Caco-2 (cell line): ENCODE measurements at regions not wholly inside any gene's neighbourhood (a gene's known extent, or its start where the extent isn't known, plus 50 kb on each side); places are given as distances from the start of the nearest gene placed in this dataset.

Source experiments
- BruUV-seq: library from RNA; stranded (reverse); fragments of 400-500 nt; replicated peaks from 2 replicates; lab custom pipeline; 2021; lab: Mats Ljungman, UMichigan
- CTCF ChIA-PET: fragments of 300-600 bp; sonication (Branson Sonifier 250); formaldehyde crosslinking; loops from one replicate; lab custom pipeline; 2022; ENCODE audit warnings: antibody characterized with exemption; lab: Charles Lee
- POLR2A ChIA-PET: fragments of 300-600 bp; sonication (Branson Sonifier 250); formaldehyde crosslinking; loops from one replicate; lab custom pipeline; 2022; ENCODE audit warnings: antibody characterized with exemption; lab: Charles Lee
- DNase-seq, 2 experiments: peaks; one replicate each; pipeline versions ENCODE4 v3.0.0 to v3.0.0-alpha.2; 2020 to 2022
- H3K27me3 ChIP-seq: replicated peaks from 2 replicates; pipeline ENCODE4 v1.6.0; 2011; ENCODE audit warnings: low read length; ENCODE audit not compliant: control insufficient read depth, insufficient read depth
- H3K36me3 ChIP-seq: 2 replicates; pipeline ENCODE4 v1.5.1; 2011; ENCODE audit warnings: low read length; ENCODE audit not compliant: control insufficient read depth, insufficient read depth
- H3K4me1 ChIP-seq: fragments of 250-450 bp; sonication (Bioruptor Pico); 2 replicates; pipeline ENCODE4 v1.5.1; 2020; ENCODE audit warnings: mild to moderate bottlenecking
- H3K4me3 ChIP-seq: 2 replicates; pipeline ENCODE4 v1.5.1; 2011; ENCODE audit warnings: low read depth, mild to moderate bottlenecking, control low read depth, low read length
- H3K9me3 ChIP-seq: fragments of 250-450 bp; sonication (Bioruptor Pico); 2 replicates; pipeline ENCODE4 v1.5.1; 2020; ENCODE audit warnings: mild to moderate bottlenecking, moderate library complexity
- H3K27ac Mint-ChIP-seq: one replicate; pipeline ENCODE4 v1.8.0; 2022; ENCODE audit warnings: mixed read lengths; ENCODE audit not compliant: unreplicated experiment
- H3K27me3 Mint-ChIP-seq: one replicate; pipeline ENCODE4 v1.8.0; 2022; ENCODE audit warnings: mixed read lengths; ENCODE audit not compliant: insufficient read depth, unreplicated experiment
- H3K36me3 Mint-ChIP-seq: one replicate; pipeline ENCODE4 v1.8.0; 2022; ENCODE audit warnings: mild to moderate bottlenecking, mixed read lengths; ENCODE audit not compliant: insufficient read depth, unreplicated experiment
- H3K4me1 Mint-ChIP-seq: one replicate; pipeline ENCODE4 v1.8.0; 2022; ENCODE audit warnings: low read depth, mixed read lengths; ENCODE audit not compliant: unreplicated experiment
- H3K4me3 Mint-ChIP-seq: one replicate; pipeline ENCODE4 v1.8.0; 2022; ENCODE audit warnings: mild to moderate bottlenecking, moderate library complexity, mixed read lengths; ENCODE audit not compliant: unreplicated experiment
- H3K9me3 Mint-ChIP-seq: one replicate; pipeline ENCODE4 v1.8.0; 2022; ENCODE audit warnings: mixed read lengths; ENCODE audit not compliant: unreplicated experiment
- intact Hi-C: fragments of 100-400 bp; cut with micrococcal nuclease; formaldehyde crosslinking; loops from one replicate; pipeline ENCODE4 v1.10.0; 2022; ENCODE audit not compliant: unreplicated experiment
- TF ChIP-seq, protein P1 (sequence below), 2 experiments: fragments of 200-600 bp in 1 of 2; IDR thresholded peaks; 1 replicate in 1 of 2; 2 replicates in 1 of 2; pipeline versions ENCODE4 v1.5.1 to v1.8.0; 2011 to 2022; ENCODE audit warnings: antibody characterized with exemption in 1 of 2, control low read depth in 1 of 2, inconsistent platforms in 1 of 2, low read depth in 1 of 2, low read length in 1 of 2, mild to moderate bottlenecking in 1 of 2, moderate library complexity in 1 of 2; ENCODE audit not compliant: insufficient read depth in 1 of 2, severe bottlenecking in 1 of 2, unreplicated experiment in 1 of 2

DNA sequence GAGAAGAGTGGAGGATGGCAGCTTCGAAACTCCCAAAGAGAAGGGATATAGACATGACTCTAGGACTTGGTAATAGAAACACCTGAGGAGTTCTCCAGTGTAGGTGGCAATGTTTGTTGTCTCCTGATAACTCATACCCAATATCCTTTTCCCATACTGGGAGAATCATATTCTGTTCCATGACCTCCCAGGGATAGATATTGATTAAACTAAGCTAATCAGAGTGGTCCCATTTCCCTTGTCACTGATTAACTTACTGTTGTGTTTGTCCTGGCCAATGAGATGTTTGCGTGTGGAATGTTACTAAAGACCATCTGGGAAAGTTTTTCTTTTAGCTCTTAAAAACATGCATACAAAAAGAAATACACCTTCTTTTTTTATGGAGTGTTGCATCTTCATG, 85.6 kb downstream of the RPL22L1 start:
- TF ChIP-seq, protein P1, sequence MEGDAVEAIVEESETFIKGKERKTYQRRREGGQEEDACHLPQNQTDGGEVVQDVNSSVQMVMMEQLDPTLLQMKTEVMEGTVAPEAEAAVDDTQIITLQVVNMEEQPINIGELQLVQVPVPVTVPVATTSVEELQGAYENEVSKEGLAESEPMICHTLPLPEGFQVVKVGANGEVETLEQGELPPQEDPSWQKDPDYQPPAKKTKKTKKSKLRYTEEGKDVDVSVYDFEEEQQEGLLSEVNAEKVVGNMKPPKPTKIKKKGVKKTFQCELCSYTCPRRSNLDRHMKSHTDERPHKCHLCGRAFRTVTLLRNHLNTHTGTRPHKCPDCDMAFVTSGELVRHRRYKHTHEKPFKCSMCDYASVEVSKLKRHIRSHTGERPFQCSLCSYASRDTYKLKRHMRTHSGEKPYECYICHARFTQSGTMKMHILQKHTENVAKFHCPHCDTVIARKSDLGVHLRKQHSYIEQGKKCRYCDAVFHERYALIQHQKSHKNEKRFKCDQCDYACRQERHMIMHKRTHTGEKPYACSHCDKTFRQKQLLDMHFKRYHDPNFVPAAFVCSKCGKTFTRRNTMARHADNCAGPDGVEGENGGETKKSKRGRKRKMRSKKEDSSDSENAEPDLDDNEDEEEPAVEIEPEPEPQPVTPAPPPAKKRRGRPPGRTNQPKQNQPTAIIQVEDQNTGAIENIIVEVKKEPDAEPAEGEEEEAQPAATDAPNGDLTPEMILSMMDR (IDR thresholded peaks at IDR 0.05; ENCODE audit: insufficient read depth in 1 of 2, low read depth in 1 of 2, low read length in 1 of 2, severe bottlenecking in 1 of 2, unreplicated experiment in 1 of 2), result no peak
- Histone ChIP-seq H3K4me1 (no peaks in the 10 kb centered on the region), H3K4me3 (no peak overlapping the region), H3K9me3 (0 out of 2 replicates have a peak, but pooled peaks cover 4% of the 10 kb centered on the region), H3K27me3 (no peaks in the 10 kb centered on the region), H3K36me3 (no peaks in the 10 kb centered on the region)
- ChIA-PET CTCF (interaction anchor here (1.1 kb wide), 1 partner anchor 27 kb away, joined by 3 read pairs; no protein-coding TSS in a partner anchor), POLR2A (no interaction called here)
- BruUV-seq, result no TSS peak
- Mint-ChIP-seq H3K4me1 (peaks cover 6% of the 10 kb centered on the region), H3K36me3 (no peaks in the 10 kb centered on the region), H3K4me3 (no peak overlapping the region), H3K9me3 (no peaks in the 10 kb centered on the region), H3K27me3 (peaks cover 13% of the 10 kb centered on the region), H3K27ac (no peak overlapping the region)
- no peak for DNase-seq
- intact Hi-C loops, result no loop called here

DNA sequence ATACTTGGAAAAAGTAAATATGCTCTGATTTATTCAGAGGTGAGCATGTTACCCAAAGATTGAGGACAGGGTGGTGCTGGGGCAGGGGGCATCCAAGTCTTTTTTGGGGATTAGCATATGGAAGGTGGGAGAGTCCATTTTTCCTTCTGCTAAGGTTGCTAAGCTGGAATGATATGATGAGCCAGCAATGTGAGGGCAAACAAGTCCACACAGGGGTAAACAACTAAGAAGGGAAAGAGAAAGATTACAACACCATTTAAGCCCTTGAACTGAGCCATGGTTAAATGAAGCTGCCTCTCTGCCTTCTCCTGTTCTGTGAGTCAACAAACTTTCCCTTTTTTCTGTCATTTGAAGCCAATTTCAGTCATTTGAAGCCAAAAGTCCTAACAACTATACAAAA, 89.0 kb downstream of the RPL22L1 start:
- Mint-ChIP-seq H3K36me3 (no peaks in the 10 kb centered on the region), H3K4me3 (no peak overlapping the region), H3K27me3 (peaks cover 17% of the 10 kb centered on the region), H3K27ac (no peak overlapping the region), H3K9me3 (no peaks in the 10 kb centered on the region), H3K4me1 (peaks cover 6% of the 10 kb centered on the region)
- no peaks in the 10 kb centered on the region for H3K36me3 ChIP-seq
- no TSS peak for BruUV-seq
- 0 out of 2 replicates have a peak, but pooled peaks cover 4% of the 10 kb centered on the region for H3K9me3 ChIP-seq
- H3K4me1 ChIP-seq, result no peaks in the 10 kb centered on the region
- no peak for DNase-seq
- intact Hi-C loops, result no loop called here
- no peaks in the 10 kb centered on the region for H3K27me3 ChIP-seq
- POLR2A ChIA-PET, result no interaction called here
- no peak overlapping the region for H3K4me3 ChIP-seq
- CTCF ChIA-PET, result no interaction called here
- TF ChIP-seq, protein P1 (IDR thresholded peaks at IDR 0.05; ENCODE audit: insufficient read depth in 1 of 2, low read depth in 1 of 2, low read length in 1 of 2, severe bottlenecking in 1 of 2, unreplicated experiment in 1 of 2), result no peak

DNA sequence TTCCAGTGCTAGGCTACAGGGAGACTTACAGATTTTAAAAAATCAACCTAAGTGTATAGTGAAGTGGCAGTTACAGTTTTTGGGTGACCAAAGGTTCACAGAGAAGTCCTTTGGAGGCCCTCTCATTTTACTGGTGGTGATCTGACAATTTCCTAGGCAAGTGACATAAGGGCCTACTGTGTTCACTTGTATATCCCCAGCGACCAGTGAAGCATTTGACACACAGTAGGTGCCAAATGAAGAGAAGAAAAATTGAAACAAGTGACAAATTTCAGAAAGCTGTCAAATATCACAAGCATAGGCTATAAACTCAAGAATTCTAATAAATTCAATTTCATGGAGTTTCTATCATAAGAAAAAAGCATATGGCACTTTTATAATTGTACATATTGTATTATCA, 89.5 kb downstream of the RPL22L1 start:
- no peaks in the 10 kb centered on the region for H3K9me3 Mint-ChIP-seq
- intact Hi-C loops, result no loop called here
- no peaks in the 10 kb centered on the region for H3K4me1 ChIP-seq
- no peak overlapping the region for H3K27ac Mint-ChIP-seq
- peaks cover 3% of the 10 kb centered on the region for H3K4me1 Mint-ChIP-seq
- DNase-seq, result no peak
- peaks cover 15% of the 10 kb centered on the region for H3K27me3 Mint-ChIP-seq
- H3K9me3 ChIP-seq, result 0 out of 2 replicates have a peak, but pooled peaks cover 4% of the 10 kb centered on the region
- no peaks in the 10 kb centered on the region for H3K27me3 ChIP-seq
- H3K4me3 Mint-ChIP-seq, result no peak overlapping the region
- ChIA-PET POLR2A (no interaction called here), CTCF (no interaction called here)
- H3K4me3 ChIP-seq, result no peak overlapping the region
- BruUV-seq, result no TSS peak
- no peaks in the 10 kb centered on the region for H3K36me3 ChIP-seq
- H3K36me3 Mint-ChIP-seq, result no peaks in the 10 kb centered on the region
- TF ChIP-seq, protein P1 (IDR thresholded peaks at IDR 0.05; ENCODE audit: insufficient read depth in 1 of 2, low read depth in 1 of 2, low read length in 1 of 2, severe bottlenecking in 1 of 2, unreplicated experiment in 1 of 2), result no peak
